ENCODE measurements at regions not wholly inside any gene's neighbourhood (a gene's known extent, or its start where the extent isn't known, plus 50 kb on each side); places are given as distances from the start of the nearest gene placed in this dataset.

DNA sequence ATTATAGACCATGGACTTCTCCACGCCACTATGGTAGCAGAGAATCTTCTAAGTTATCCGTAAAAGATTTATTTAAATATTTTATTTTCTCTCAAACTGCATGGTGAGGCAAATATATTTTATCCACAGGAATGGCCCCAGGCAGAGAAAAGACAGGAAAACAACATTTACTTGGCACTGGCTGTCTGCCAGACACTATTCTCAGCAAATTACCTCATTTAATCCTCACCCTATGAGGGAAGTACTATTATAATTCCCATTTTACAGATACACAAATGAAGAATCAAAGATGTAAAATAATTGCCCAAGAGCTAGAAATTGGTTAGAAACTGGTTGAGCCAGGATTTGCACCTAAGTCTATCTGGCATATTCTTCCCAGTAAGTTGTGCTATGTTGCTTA is 361.4 kb upstream of the IL12A start:
- no peak for DNase-seq

DNA sequence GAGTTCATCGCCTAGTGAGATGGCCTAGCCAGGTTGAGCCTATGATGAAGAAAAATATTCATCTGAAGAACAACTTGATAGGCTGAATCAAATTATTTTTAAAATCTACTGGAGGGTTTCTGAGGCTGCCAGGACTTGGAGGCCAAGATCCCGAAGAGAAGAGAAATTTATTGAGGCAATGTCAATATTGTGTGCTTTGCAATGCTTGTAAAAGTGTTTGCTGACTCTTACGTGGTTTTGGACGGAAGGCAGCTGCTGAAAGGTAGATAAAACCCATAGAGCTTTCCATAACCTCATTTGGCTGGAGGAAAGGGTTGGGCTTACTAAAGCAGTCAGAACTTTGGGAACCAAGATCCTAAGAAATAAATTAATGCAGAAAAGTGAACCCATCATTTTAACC is 361.0 kb upstream of the IL12A start:
- no peak for DNase-seq

DNA sequence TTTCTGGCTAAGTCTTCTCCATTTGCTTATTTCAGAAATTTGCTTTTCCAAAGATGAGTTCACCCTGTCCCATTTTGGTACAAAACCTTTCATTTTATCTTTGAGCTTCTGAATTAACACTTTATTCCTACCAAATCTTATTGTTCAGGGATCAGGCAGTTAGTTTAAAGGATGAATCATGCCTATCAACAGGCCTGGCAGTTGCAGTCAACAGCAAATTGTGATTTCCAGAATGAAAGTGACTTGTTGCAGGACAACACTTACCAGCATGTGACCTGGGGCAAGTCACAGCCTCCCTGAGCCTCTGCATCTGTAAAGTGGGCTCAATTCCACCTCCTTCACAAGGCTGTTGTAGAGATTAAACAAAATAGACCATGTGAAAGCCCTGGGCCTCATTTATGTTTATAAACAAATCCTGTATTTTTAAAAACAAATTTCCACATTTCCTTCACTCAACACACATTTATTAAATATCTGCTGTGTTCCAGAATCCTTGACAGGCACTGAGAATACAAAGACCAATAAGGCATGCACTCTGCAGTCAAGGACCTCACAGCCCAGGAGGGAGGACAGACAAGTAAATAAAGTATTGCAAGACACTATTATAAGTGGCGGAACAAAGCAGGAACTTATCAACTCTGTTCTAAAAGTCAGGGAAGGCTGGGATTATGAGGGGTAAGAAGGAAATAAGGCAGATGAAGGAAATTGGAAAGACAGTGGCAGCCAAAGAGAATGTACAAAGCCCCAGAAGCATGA is 359.1 kb upstream of the IL12A start:
- no peak for DNase-seq

DNA sequence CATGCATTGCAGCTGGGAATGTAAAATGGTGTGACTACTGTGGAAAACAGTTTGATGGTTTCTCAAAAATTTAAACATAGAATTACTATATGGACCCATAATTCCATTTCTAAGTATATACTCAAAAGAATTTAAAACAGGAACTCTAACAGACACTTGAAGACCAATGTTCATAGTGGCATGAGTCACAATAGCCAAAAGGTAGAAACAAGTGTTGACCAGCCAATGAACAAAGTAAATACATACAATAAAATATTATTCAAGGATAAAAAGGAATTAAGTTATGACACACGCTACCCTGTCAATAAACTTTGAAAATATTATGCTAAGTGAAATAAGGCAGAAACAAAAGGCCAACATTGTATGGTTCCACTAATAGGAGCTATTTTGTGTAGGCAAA is 357.4 kb upstream of the IL12A start:
- no peak for DNase-seq

DNA sequence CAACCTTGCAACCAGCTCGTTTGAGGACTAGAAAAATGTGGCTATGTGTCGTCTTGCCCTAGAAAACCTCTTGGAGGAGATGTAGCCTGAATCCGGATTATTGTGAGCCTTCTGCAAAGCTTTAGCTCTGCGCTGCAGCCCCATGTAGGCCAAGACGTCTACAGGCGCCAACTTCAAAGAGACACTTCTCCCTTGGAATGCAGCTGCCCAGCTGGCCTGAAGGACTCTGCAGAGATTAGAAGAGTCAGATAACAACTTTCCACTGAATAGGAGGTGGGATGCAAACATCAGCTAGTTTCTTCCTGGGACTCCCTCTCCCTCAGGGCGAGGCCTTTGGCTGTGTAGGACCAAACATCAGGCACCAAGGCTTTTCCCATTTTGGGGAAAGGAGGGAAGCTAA is 356.5 kb upstream of the IL12A start:
- no peak for DNase-seq

DNA sequence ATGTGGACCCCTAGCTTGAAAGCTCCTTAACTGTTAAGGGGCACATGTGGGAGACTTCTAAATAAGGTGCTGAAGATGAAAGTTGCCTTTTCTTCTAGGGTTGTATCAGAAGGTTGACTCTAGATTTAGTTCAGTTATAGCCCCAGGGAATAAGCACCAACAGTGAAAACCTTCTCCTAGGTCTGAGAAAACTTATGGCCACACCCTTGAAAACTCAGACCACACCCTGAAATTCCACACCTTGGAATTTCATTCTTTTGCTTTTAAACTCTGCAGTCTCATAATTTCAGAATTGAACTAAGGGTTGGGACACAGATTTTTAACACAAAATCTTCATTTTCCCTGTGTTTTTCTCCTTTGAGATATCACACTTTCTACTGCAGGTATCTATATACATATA is 355.8 kb upstream of the IL12A start:
- no peak for DNase-seq

DNA sequence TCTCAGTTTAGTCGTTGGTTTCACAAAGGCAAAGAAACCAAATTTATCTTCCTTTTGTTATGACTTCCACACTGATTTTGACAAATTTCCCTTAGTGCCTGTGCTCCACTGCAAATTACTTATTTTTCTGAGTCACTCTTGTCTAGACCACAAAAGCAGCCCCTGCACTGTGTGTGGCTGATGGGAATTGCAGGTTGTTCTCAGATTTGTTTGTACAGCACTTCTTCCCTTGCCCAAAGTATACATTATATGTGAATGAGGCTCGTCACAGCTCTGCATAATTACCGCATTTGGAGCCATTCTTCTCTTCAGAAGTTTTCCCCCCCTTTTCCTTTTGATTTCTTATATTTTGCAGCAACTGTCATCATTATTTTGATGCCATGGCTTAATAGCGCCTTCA is 354.2 kb upstream of the IL12A start:
- no peak for DNase-seq

DNA sequence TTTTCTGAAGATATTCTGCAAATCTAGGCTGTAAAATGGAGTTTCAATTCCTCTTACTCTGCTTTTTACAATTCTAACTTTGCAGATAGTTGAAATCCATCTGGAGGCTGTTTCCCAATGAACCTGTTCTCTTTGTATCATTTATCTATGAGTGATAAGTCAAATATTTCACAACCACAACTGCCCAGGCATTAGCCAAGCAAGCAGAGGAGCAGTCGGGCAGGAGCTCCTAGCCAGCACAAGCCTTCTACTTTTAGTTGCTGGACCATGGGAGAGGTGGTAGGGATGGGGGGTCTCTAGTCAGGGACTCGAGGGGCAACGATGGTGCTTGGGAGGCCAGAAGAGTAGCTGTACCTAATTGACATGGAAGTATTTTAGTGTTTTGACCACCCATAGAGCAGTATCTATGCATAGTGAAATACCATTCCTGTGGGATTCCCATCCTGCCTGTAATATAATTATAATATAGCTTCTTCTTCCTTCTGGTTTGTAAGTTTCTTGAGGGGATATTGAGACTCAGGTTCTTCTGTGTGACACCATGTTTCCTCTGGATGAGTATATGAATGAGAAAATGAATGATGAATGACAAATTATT is 353.5 kb upstream of the IL12A start:
- DNase-seq, result no peak

DNA sequence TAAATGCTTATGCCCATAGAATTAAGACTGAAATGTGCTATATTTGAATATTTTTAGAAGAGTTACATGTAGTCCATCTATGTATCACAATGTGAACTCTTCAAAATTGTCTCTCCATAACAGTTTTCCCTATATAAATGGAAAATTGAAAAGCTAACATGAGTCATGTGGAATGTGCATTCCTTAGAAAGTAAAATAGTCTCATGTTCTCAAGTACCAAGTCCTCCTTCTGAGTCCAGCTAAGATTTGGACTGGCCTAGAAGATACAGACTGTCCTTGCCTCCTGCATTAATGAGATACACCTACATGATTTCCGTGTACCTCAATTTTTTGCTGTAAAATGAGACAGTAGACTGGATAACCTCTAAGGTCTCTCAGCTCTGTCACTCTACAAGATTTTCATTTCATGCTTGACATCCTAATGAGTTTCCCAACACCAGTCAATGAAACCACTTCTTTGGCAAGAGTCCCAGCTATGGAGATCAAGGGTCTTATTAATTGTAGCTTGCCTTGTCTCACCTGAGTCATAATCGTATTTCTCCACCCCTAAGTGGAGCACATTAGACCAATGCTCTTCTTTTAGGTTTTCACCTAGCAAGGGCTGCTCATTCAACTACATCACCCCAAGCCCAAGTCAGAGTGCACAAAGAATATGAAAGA is 350.6 kb upstream of the IL12A start:
- DNase-seq, result no peak

DNA sequence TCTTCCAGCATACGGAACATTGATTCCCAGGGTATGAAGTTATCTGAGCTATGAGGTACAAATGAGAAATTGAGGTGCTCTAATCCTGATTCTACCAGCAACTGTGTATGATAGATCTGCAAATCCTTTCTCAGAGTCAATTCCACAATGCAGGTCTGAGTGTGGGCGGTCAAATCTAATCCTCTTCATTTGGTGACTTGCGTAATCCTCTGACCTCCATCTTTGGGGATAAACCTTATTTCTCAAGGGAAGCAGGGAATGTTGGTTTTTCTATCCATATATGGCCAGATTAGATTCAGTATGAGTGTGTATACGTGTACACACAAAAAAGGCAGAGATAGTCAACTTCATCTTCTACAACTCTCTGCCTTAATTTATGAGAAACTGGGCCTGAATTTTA is 348.4 kb upstream of the IL12A start:
- DNase-seq, result no peak

DNA sequence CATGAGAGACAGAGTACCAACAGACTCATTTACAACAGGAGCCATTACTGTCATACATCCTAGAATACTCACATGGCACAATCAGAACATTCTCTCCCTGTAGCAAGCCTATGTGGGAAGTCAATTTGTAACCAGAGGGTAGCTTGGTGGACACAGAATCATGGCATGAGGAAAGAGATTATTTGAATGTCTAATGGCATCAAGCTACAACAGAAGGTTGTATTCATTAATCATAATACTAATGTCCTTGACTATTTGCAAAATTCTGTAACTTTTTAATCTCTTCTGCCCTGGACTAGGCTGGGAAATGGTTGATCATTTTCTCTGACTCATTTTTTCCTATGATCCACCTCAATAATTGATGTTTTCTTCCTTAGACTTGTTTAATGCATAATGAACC is 345.2 kb upstream of the IL12A start:
- DNase-seq, result no peak

DNA sequence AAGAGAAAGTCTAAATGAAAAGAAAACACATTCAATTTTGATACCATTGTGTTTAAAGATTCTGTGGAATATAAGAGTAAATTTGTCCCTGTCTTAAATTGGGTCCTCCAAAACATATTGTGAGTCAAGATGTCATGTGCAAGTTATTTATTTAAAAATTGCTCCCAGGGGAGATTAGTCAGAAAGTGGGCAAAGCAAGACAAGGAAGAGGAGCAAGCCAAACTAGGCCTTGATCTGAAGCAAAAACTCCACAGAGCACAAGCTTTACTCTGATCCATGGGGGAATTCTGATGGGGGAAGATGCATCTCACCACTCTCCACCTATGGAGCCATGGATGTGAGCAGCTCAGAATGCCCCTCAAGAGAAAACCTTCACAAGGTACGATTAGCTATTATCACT is 342.8 kb upstream of the IL12A start:
- DNase-seq, result no peak

DNA sequence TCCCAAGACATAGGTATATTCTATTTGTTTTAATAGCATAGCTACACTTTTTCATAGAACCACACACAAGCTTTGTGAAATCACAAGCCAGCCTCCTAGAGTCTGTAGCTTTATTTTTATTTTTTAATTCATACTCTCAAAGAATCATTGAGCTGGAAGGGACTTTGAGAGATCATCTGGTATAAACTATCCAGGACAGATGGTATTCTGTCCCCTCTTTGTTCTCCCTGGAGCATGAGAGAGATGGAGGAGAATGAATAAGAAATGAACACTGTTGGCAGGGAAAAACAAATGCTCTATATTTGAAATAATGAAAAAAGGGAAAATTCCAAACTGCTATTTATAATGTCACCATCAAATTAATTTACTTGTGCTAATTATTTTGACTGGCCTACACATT is 338.7 kb upstream of the IL12A start:
- no peak for DNase-seq

DNA sequence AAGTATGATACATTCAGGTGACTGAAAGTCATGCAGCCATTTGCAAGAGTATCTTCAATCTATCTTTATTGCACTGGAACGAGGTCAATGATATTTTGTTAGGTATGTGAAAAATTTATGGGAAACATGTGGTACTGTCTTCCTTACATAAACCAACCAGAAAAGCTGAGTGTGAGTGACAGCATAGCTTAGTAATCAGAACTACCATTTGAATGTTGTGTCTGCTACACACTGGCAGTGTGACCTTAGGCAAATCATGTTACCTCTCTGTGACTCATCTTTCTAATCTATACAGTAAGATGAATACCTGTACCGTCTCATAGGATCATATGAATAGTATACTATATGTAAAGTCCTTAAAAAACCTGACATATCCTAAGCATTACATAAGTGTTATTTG is 337.9 kb upstream of the IL12A start:
- no peak for DNase-seq

DNA sequence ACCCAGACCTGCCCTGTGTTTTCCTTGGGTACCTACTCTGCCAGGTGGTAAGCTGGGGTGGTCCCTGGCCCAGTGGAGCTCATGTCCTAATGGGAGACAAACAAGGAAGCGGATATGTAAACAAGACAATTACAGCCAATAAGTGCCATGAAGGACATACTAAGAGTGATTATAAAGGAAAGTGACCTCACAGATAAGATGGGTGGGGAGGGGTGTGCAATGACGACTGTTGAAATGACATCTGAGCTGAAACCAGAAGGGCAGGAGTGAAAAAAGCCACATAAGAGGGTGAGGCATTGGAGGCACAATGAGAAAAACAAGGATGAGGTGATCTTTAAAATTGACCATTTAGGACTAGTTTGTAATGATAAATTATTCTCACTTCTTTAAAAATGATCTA is 336.2 kb upstream of the IL12A start:
- no peak for DNase-seq

DNA sequence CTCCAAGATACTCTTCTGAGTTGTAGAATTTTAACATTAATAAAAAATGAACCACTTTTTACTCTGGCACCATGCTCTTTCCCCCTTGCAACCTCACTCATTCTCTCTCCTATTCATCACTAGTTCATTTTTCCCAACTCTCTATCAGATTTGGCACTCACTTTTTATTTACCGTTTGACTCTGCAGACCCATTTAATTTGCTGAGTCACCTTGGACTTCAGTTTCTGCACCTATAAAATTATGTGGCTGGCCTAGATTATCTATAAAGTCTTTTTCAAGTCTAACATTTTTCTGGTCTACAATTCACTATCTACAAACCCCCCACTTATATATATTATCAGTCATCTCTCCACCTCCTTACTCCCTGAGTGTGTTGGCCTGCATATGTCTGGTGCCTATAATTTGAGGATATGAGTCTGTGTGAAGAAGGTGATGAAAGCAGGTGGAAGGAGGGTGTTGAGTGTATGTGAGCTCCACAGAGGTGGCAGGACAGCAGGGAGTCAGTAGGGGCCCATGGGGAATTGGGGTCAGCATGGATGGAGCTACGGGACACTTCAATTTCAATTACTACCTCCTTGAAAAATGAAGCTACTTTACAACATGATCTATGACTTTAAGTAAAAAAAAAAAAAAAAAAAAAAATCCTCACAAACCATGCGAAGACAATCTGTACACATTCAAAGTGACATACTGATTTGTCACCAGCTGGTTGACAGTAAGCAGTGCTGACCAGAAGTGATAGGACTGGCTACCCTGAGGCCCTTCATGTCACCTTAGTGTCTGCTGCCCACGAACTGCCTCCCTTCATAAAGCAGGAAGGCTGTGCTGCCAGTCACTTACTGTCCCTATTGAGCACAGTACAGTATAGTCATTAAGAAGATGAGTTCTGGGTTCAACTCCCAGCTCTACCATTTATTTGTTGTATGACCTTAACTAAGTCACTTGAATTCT is 334.2 kb upstream of the IL12A start:
- DNase-seq, result no peak

DNA sequence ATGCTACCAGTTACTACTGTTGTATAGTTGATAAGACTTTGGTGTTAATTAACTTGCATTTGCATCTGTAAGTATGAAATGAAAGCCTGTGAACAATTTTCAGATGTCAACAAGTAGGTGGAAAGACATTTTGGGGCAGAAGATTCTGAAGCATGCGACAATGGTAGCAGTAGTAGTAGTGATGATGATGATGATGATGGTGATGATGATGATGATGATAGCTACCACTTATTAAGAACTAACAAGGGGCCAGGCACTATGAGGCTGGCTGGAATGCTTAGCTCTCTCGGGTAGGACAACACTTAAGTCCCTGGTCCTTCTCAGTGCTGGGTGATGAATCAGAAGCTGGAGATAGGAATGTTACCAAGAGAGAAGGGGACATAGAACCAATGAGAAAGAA is 333.4 kb upstream of the IL12A start:
- DNase-seq, result no peak

DNA sequence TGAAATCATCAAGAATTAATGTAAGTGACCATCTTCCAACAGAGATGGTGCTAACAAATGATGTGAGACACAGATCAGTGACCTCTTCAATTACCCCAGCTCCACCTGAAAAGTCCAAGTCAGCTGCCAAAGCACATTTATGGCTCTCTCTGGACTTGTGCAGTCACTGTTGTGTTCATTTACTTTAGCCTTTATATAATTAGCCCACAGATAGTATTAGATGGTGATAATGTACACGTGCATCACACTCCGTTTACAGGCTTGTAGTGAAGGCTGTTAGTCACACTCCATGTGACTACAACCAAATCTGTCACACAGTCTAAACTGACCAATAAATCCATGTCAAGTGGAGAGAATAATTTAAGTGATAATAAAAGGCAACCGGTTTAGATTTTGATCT is 331.5 kb upstream of the IL12A start:
- no peak for DNase-seq

DNA sequence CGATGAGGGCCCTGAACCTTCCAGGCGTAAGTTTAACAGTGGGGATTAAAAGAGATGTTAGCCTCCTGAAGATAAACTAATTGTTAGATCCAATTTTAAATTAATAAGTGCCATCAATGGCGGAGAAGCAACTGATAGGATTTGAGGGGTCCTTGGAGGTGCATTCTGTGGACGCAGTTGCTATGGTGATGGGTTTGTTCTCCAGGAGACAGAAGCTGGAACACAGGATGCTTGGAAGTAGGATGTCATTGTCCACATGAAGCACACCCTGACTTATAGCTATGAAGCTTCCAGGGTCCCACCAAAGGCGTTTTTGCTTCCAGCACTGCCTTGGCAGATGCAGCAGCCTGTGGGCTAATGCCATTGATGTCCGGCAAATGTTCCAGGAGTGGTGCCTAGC is 331.0 kb upstream of the IL12A start:
- no peak for DNase-seq

DNA sequence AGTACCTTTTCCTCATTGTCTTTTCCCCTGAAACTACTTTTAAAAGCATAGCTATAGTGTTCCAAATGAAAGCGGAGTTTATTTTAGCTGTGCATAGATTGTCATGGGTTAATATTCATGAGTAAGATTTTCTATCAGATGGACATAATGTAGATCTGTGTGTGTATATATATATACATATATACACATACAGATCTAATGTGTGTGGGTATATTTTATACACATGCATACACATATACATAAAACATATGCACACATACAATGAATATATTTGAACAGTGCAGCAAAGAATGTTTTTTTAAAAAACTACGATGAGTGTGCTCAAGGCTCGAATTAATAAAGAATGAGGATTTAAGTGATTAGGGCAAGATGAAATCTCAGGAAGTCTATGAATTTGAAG is 328.3 kb upstream of the IL12A start:
- no peak for DNase-seq

DNA sequence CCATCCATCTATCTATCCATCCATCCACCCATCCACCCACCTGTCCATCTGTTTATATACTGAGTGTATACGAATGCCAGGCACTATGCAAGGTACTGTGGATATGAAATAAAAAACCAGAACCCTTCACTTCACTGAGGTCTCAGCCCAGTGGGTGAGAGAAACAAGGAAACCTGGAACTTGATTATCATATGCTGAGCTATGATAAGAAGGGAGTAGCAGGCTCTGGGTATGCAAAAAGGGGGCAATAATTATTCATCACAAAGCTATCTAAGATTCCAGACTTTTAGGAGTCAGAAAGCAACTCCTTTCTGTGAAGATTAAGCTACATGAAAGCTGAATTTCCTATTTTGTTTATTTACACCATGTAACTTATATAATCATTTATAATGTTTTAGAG is 327.7 kb upstream of the IL12A start:
- no peak for DNase-seq

DNA sequence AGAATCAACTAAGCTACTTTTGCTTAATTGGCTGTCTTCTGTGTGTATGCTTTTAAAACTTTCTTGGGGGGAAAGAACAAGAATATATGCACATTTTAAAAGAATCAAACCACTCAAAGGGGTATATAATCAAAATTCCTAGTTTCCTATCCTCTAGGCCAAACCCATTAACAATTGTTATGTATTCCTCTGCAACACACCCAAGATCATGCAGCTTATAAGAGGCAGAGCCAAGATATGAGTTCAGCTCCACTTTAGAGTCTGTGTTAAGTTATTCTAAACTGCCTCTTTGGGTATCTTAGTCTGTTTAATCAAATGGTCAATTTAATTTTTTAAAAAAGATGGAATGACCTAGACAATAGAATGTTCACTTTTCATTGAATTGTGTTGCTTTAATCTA is 326.1 kb upstream of the IL12A start:
- no peak for DNase-seq

DNA sequence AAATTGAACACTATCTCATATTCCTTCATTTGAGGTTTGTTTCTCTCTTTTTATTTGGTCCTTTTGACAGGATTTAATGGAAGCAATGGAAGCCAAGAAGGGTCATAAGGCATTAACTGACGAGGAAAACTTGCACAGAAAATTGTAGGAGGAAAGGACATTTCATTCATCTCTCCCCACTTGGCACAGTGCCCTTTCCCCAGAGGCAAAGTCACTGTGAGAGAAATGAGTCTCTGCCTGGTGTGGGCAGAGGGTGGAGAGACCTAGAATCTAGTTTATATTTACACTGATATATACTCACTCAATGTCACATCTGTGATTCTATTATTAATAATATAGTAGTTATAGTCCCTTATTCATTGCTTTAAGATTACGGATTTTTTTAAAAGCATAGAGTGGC is 324.6 kb upstream of the IL12A start:
- DNase-seq, result no peak

All from skin of body (tissue), 1 donor.